ENCODE measurements at regions not wholly inside any gene's neighbourhood (a gene's known extent, or its start where the extent isn't known, plus 50 kb on each side); places are given as distances from the start of the nearest gene placed in this dataset.

- H3K27ac ChIP-seq: no peak overlapping the region
- TF ChIP-seq, protein P1, sequence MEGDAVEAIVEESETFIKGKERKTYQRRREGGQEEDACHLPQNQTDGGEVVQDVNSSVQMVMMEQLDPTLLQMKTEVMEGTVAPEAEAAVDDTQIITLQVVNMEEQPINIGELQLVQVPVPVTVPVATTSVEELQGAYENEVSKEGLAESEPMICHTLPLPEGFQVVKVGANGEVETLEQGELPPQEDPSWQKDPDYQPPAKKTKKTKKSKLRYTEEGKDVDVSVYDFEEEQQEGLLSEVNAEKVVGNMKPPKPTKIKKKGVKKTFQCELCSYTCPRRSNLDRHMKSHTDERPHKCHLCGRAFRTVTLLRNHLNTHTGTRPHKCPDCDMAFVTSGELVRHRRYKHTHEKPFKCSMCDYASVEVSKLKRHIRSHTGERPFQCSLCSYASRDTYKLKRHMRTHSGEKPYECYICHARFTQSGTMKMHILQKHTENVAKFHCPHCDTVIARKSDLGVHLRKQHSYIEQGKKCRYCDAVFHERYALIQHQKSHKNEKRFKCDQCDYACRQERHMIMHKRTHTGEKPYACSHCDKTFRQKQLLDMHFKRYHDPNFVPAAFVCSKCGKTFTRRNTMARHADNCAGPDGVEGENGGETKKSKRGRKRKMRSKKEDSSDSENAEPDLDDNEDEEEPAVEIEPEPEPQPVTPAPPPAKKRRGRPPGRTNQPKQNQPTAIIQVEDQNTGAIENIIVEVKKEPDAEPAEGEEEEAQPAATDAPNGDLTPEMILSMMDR (IDR thresholded peaks at IDR 0.05): no peak
- H3K4me3 ChIP-seq: no peak overlapping the region
- no peak for DNase-seq (ENCODE audit: low spot score)
Observed at GRCh38 chr2:161101406-161101805, 58.8 kb upstream of the TANK start.

GRCh38 chr2:161102770-161103450 lies 57.3 kb upstream of the TANK start:
- TF ChIP-seq, protein P1 (IDR thresholded peaks at IDR 0.05): no peak
- Histone ChIP-seq H3K27ac (peak overlapping the region in 1 of 2 donors; percentile 3), H3K4me3 (no peak overlapping the region)
- DNase-seq (ENCODE audit: low spot score): no peak

DNA sequence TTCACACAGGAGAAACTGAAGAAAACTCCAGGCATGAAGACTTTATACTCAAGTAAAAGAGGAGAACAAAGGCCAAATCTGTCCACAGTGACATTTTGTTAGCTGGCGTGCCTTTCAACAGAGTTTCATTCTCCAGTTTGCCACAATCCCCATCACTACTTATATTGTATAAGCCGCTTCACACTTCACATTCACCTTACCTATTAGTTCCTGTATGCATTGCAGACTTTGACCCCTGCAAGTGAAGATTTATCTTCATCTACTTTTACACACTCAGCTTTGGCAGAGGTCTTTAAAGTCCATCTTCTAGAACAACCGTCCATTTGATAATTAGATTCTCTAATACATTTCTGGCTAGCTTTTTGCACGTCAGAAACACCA lies 56.8 kb upstream of the TANK start:
- H3K4me3 ChIP-seq: no peak overlapping the region
- TF ChIP-seq, protein P1 (IDR thresholded peaks at IDR 0.05): no peak
- peak overlapping the region in 1 of 2 donors; percentile 3 for H3K27ac ChIP-seq
- no peak for DNase-seq (ENCODE audit: low spot score)

- no peak overlapping the region for H3K4me3 ChIP-seq
Observed at GRCh38 chr2:161104054-161104553, 56.1 kb upstream of the TANK start.

GRCh38 chr2:161107265-161107664 lies 53.0 kb upstream of the TANK start:
- no peak overlapping the region for H3K4me3 ChIP-seq
- no peak for DNase-seq (ENCODE audit: low spot score)
- no peak overlapping the region for H3K27ac ChIP-seq
- TF ChIP-seq, protein P1 (IDR thresholded peaks at IDR 0.05): no peak

More at GRCh38 chr2:161104054-161104553, 56.1 kb upstream of the TANK start:
- DNase-seq (ENCODE audit: low spot score): no peak
- no peak overlapping the region for H3K27ac ChIP-seq
- TF ChIP-seq, protein P1 (IDR thresholded peaks at IDR 0.05): no peak

Data from coronary artery (tissue), 2 donors.